ENCODE measurements at regions not wholly inside any gene's neighbourhood (a gene's known extent, or its start where the extent isn't known, plus 50 kb on each side); places are given as distances from the start of the nearest gene placed in this dataset.

DNA sequence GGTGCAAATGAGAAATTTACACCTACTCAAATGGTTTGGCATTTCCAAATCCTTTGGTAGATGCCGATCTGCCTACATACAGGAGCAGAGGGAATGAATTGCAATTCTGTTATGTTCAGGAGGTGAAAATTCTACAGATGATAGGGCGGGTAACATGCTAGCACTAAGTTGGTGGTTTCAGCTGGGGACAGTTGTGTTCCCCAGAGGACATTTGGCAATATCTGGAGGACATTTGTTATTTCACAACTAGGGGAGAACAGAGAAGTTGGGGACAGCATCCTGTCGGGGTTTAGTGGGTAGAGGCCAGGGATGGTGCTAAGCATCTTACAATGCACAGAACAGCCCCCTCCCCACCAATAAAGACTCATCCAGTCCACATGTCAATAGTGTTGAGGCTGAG lies 96.5 kb upstream of the PUDP start:
- DNase-seq (ENCODE audit: low read depth, low spot score) (no peak), FAIRE-seq (no peak)
- no peaks in the 10 kb centered on the region for H3K9me3 ChIP-seq (ENCODE audit: control insufficient read depth, low read depth, low read length)
- H3K36me3 ChIP-seq (ENCODE audit: control insufficient read depth in 2 of 2, extremely low read depth in 1 of 2, insufficient read depth in 2 of 2, low read length in 2 of 2) = no peaks in the 10 kb centered on the region
- no peaks in the 10 kb centered on the region for H3K9me1 ChIP-seq (ENCODE audit: control insufficient read depth, extremely low read depth, insufficient read depth, low read length)
- no peak overlapping the region for H3K4me3 ChIP-seq (ENCODE audit: control insufficient read depth in 2 of 3, extremely low read depth in 1 of 3, insufficient read depth in 2 of 3, low read depth in 1 of 3, low read length in 3 of 3)
- H3K4me2 ChIP-seq (ENCODE audit: control insufficient read depth, extremely low read depth, insufficient read depth, low read depth, low read length) = no peak overlapping the region
- no peaks in the 10 kb centered on the region for H3K79me2 ChIP-seq (ENCODE audit: control insufficient read depth, insufficient read depth, low read length)
- dilution Hi-C loops (cut with MboI; ENCODE audit: extremely low pct_ligation_motif_present, low sequenced_read_pairs) = no loop called here
- no peak overlapping the region for H3K27ac ChIP-seq (ENCODE audit: control insufficient read depth, insufficient read depth, low read length)
- no peak overlapping the region for H3K9ac ChIP-seq (ENCODE audit: control insufficient read depth, extremely low read depth, insufficient read depth, low read length)
- no peaks in the 10 kb centered on the region for H3K27me3 ChIP-seq (ENCODE audit: control insufficient read depth, extremely low read depth, insufficient read depth, low read length)
- no peak overlapping the region for H2AFZ ChIP-seq (ENCODE audit: control insufficient read depth, low read length)
- H4K20me1 ChIP-seq (ENCODE audit: control insufficient read depth, extremely low read depth, insufficient read depth, low read length) = no peaks in the 10 kb centered on the region
- TF ChIP-seq, protein P1, sequence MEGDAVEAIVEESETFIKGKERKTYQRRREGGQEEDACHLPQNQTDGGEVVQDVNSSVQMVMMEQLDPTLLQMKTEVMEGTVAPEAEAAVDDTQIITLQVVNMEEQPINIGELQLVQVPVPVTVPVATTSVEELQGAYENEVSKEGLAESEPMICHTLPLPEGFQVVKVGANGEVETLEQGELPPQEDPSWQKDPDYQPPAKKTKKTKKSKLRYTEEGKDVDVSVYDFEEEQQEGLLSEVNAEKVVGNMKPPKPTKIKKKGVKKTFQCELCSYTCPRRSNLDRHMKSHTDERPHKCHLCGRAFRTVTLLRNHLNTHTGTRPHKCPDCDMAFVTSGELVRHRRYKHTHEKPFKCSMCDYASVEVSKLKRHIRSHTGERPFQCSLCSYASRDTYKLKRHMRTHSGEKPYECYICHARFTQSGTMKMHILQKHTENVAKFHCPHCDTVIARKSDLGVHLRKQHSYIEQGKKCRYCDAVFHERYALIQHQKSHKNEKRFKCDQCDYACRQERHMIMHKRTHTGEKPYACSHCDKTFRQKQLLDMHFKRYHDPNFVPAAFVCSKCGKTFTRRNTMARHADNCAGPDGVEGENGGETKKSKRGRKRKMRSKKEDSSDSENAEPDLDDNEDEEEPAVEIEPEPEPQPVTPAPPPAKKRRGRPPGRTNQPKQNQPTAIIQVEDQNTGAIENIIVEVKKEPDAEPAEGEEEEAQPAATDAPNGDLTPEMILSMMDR (optimal IDR thresholded peaks at IDR 0.05 in 1 of 3, IDR thresholded peaks at IDR 0.05 in 1 of 3, conservative IDR thresholded peaks at IDR 0.05 in 1 of 3; ENCODE audit: extremely low read depth in 1 of 3, insufficient read depth in 2 of 3, low read length in 3 of 3) = no peak
- no peak for TF ChIP-seq EZH2 (IDR thresholded peaks at IDR 0.05; ENCODE audit: low read length)
- no peaks in the 10 kb centered on the region for H3K4me1 ChIP-seq (ENCODE audit: control insufficient read depth, extremely low read depth, insufficient read depth, low read length)

DNA sequence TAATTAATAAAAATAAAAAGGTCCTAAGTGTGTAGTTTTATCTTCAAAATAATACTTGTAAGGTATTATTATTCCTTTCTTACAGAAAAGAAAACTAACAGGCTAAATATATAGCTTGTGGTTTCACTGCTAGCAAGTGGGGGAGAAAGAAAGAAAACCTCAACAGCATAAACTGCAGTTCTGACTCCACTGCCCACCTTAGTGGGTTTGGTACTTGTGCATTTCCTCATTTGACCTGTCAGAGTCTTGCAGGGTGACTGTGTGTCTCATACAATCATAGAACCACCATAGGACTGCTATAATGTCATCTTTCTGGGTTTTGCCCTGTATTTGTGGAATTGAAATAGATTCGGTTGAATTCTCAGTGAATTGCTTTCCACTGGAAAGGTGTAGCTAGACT lies 94.7 kb upstream of the PUDP start:
- dilution Hi-C loops (cut with MboI; ENCODE audit: extremely low pct_ligation_motif_present, low sequenced_read_pairs) = no loop called here
- no peak overlapping the region for H3K4me3 ChIP-seq (ENCODE audit: control insufficient read depth in 2 of 3, extremely low read depth in 1 of 3, insufficient read depth in 2 of 3, low read depth in 1 of 3, low read length in 3 of 3)

More for the DNA sequence above, 94.7 kb upstream of the PUDP start:
- no peak overlapping the region for H3K27ac ChIP-seq (ENCODE audit: control insufficient read depth, insufficient read depth, low read length)
- H3K36me3 ChIP-seq (ENCODE audit: control insufficient read depth in 2 of 2, extremely low read depth in 1 of 2, insufficient read depth in 2 of 2, low read length in 2 of 2) = no peaks in the 10 kb centered on the region
- no peaks in the 10 kb centered on the region for H3K9me1 ChIP-seq (ENCODE audit: control insufficient read depth, extremely low read depth, insufficient read depth, low read length)
- H3K4me2 ChIP-seq (ENCODE audit: control insufficient read depth, extremely low read depth, insufficient read depth, low read depth, low read length) = no peak overlapping the region
- no peak for TF ChIP-seq EZH2 (IDR thresholded peaks at IDR 0.05; ENCODE audit: low read length)
- TF ChIP-seq, protein P1 (optimal IDR thresholded peaks at IDR 0.05 in 1 of 3, IDR thresholded peaks at IDR 0.05 in 1 of 3, conservative IDR thresholded peaks at IDR 0.05 in 1 of 3; ENCODE audit: extremely low read depth in 1 of 3, insufficient read depth in 2 of 3, low read length in 3 of 3) = no peak
- no peaks in the 10 kb centered on the region for H4K20me1 ChIP-seq (ENCODE audit: control insufficient read depth, extremely low read depth, insufficient read depth, low read length)
- H3K9ac ChIP-seq (ENCODE audit: control insufficient read depth, extremely low read depth, insufficient read depth, low read length) = no peak overlapping the region
- no peaks in the 10 kb centered on the region for H3K9me3 ChIP-seq (ENCODE audit: control insufficient read depth, low read depth, low read length)
- DNase-seq (ENCODE audit: low read depth, low spot score) (no peak), FAIRE-seq (no peak)
- H3K4me1 ChIP-seq (ENCODE audit: control insufficient read depth, extremely low read depth, insufficient read depth, low read length) = no peaks in the 10 kb centered on the region
- H3K27me3 ChIP-seq (ENCODE audit: control insufficient read depth, extremely low read depth, insufficient read depth, low read length) = no peaks in the 10 kb centered on the region
- no peak overlapping the region for H2AFZ ChIP-seq (ENCODE audit: control insufficient read depth, low read length)
- H3K79me2 ChIP-seq (ENCODE audit: control insufficient read depth, insufficient read depth, low read length) = no peaks in the 10 kb centered on the region

Measured in keratinocyte (primary cell).